ENCODE measurements at regions not wholly inside any gene's neighbourhood (a gene's known extent, or its start where the extent isn't known, plus 50 kb on each side); places are given as distances from the start of the nearest gene placed in this dataset.

DNA sequence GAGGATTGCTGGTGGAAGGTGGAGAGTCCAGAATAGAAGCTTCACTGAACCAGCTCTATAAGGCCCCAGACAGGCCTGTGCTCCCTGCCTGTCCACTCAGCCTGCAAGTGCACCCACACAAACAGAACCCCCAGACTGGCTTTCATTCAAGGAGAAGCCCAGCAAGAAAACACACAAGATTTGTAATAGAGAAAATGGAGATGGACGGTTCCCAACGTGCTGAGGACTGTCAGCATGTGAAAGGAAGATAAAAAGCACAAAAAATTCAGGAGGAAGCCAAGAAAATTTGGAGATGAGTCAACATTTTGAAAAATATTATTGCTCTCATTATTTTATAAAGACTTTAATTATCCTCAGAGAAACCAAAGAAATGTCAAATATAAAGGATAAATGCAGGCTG is 218.2 kb upstream of the SLC10A2 start:
- peak in 1 of 2 donors; percentile 46 for DNase-seq (ENCODE audit: low read depth in 1 of 2, low spot score in 1 of 2)

GRCh38 chr13:103283451-103283820 is 217.2 kb upstream of the SLC10A2 start:
- Histone ChIP-seq H3K4me1 (ENCODE audit: low read depth) (peaks cover 27% of the 10 kb centered on the region), H3K27me3 (no peaks in the 10 kb centered on the region), H3K9me3 (ENCODE audit: low read depth) (no peaks in the 10 kb centered on the region), H3K4me3 (no peak overlapping the region), H3K27ac (peak overlapping the region; percentile 88), H3K36me3 (no peaks in the 10 kb centered on the region)
- peak in 1 of 2 donors; percentile 14 for DNase-seq (ENCODE audit: low read depth in 1 of 2, low spot score in 1 of 2)
- TF ChIP-seq, protein P1, sequence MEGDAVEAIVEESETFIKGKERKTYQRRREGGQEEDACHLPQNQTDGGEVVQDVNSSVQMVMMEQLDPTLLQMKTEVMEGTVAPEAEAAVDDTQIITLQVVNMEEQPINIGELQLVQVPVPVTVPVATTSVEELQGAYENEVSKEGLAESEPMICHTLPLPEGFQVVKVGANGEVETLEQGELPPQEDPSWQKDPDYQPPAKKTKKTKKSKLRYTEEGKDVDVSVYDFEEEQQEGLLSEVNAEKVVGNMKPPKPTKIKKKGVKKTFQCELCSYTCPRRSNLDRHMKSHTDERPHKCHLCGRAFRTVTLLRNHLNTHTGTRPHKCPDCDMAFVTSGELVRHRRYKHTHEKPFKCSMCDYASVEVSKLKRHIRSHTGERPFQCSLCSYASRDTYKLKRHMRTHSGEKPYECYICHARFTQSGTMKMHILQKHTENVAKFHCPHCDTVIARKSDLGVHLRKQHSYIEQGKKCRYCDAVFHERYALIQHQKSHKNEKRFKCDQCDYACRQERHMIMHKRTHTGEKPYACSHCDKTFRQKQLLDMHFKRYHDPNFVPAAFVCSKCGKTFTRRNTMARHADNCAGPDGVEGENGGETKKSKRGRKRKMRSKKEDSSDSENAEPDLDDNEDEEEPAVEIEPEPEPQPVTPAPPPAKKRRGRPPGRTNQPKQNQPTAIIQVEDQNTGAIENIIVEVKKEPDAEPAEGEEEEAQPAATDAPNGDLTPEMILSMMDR (IDR thresholded peaks at IDR 0.05; ENCODE audit: low read depth, low read length) = no peak

More for the DNA sequence above, 218.2 kb upstream of the SLC10A2 start:
- no peaks in the 10 kb centered on the region for H3K9me3 ChIP-seq (ENCODE audit: low read depth)
- H3K27me3 ChIP-seq = no peaks in the 10 kb centered on the region
- no peak overlapping the region for H3K27ac ChIP-seq
- H3K4me3 ChIP-seq = no peak overlapping the region
- TF ChIP-seq, protein P1 (IDR thresholded peaks at IDR 0.05; ENCODE audit: low read depth, low read length) = no peak
- peaks cover 37% of the 10 kb centered on the region for H3K4me1 ChIP-seq (ENCODE audit: low read depth)
- H3K36me3 ChIP-seq = no peaks in the 10 kb centered on the region

DNA sequence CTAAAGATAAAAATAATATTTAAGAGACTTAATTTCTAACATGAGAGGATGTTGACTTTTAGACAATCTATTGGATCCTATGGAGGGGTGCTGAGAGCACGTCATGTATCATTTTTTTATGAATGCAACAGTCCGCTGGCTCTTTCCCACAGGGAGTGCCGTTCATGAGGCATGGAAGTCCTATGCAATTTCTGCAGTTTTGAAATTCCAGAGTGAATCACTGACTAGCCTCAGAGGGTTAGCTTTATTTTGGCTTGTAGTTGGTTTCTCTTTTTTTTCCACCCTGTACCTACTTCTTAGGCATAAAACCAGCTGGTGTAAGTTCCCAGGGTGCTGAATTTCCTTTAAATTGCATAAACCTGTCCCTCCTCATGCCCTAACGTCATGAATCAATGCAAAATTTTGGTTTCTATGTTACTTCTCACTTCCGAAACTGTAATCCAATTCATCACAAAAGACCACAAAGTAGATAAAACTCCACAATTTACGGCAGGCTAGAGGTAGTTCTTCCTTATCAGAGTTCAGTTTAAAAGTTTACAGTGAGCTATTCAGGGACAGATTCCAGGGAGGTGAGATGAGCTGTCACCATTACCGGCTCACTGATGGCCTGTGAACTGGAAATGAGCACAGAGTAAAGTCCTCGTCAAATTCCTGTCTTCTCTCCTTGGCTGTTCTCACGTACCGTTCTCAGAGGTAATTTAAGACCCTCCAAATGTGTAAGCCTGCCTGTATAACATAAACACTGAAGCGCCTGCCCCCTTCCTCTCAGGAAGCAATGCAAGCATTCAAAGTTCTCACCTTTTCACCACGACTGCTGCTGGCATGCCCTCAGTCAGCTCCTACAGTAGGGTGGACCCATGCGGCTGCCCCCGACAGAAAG is 216.6 kb upstream of the SLC10A2 start:
- Histone ChIP-seq H3K4me1 (ENCODE audit: low read depth) (peaks cover 21% of the 10 kb centered on the region), H3K27me3 (no peaks in the 10 kb centered on the region), H3K9me3 (ENCODE audit: low read depth) (no peaks in the 10 kb centered on the region), H3K4me3 (no peak overlapping the region), H3K36me3 (no peaks in the 10 kb centered on the region), H3K27ac (peak overlapping the region; percentile 88)
- peak; percentile 64 to 92 for DNase-seq (ENCODE audit: low read depth in 1 of 2, low spot score in 1 of 2)
- TF ChIP-seq, protein P1 (IDR thresholded peaks at IDR 0.05; ENCODE audit: low read depth, low read length) = no peak

DNA sequence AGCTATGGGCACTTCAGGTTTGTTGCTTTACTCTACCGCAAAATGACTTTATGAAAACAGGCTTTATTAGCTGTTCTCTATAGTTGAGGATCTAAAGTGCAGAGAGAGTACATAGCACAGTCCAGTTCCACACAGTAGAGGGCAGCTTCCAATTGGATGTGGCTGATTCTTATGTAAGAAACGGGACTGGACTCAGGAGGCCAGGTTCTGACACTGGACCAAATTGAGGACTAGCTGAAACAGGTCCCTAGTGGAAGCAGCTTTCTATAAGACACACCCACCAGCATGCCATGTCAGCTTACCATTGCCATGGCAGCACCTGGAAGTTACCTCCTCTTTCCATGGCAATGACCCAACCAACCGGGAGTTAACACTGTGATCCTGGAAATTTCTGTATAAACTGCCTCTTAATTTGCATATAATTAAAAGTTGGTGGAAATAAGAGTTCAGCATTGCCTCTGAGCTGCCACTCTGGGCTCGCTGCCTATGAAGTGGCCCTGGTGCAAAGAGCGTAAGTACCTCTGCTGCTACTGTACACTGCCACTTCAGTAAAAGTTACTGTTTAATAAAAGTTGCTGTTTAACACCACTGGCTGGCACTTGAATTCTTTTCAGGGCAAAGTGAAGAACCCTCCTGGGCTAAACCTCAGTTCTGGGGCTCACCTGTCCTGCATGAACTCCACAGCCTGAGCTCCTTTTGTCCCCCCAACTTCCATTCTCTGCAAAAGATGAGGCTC is 211.9 kb upstream of the SLC10A2 start:
- H3K36me3 ChIP-seq = no peaks in the 10 kb centered on the region
- peak in 1 of 2 donors; percentile 6 for DNase-seq (ENCODE audit: low read depth in 1 of 2, low spot score in 1 of 2)
- TF ChIP-seq, protein P1 (IDR thresholded peaks at IDR 0.05; ENCODE audit: low read depth, low read length) = peak; percentile 15
- no peaks in the 10 kb centered on the region for H3K27me3 ChIP-seq
- no peaks in the 10 kb centered on the region for H3K9me3 ChIP-seq (ENCODE audit: low read depth)
- H3K27ac ChIP-seq = no peak overlapping the region
- H3K4me1 ChIP-seq (ENCODE audit: low read depth) = peaks cover 14% of the 10 kb centered on the region
- no peak overlapping the region for H3K4me3 ChIP-seq

DNA sequence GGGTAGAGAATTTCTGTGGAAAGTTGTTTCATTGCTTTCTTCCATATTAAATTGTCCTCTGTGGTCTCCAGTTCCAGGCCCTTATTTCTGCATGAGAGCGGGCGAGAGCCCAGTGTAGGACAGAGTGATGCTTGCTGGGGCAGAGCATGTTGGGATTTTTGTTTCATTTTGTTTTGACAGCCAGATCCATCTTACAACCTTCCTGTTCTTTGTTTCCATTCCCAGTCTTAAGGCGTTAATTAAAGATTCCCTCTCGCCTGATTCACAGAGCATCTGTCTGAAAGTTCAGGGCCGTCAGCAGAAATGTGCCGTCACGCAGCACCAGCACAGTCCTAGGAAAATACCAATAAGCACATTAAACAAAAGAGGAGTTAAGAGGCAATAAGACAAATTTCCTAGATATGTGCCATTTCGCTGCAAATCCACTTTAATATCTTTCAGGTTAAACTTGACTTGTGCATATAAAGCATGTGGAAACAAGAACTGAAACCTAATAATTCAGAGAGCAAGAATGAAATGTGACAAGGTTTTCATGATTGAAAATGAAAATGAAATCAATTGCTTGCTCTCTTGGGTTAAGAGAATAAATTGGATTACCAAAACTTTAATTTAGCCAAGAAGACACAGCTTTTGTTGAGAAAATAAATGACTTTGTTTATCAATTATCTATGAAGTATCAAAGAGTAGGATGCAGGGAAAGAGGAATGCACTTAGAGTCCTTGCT is 210.7 kb upstream of the SLC10A2 start:
- TF ChIP-seq, protein P1 (IDR thresholded peaks at IDR 0.05; ENCODE audit: low read depth, low read length) = no peak
- Histone ChIP-seq H3K4me3 (no peak overlapping the region), H3K36me3 (no peaks in the 10 kb centered on the region), H3K27ac (no peak overlapping the region), H3K9me3 (ENCODE audit: low read depth) (no peaks in the 10 kb centered on the region), H3K4me1 (ENCODE audit: low read depth) (peaks cover 3% of the 10 kb centered on the region), H3K27me3 (no peaks in the 10 kb centered on the region)
- no peak for DNase-seq (ENCODE audit: low read depth in 1 of 2, low spot score in 1 of 2)

Measured in cardiac muscle cell (in vitro differentiated cells and primary cell).